K562 (cell line): ENCODE measurements at regions not wholly inside any gene's neighbourhood (a gene's known extent, or its start where the extent isn't known, plus 50 kb on each side); places are given as distances from the start of the nearest gene placed in this dataset.
A peak's percentile ranks its signal among the peaks of the same experiment; 100 is the strongest.

ENCODE experiments used
- ATF7 ChIP-seq: fragments of 450-650 bp; IDR thresholded peaks from 2 replicates; pipeline ENCODE4 v1.7.1; 2014; ENCODE audit warnings: mild to moderate bottlenecking, moderate library complexity
- BRD9 ChIP-seq: fragments of 450-650 bp; IDR thresholded peaks from 2 replicates; pipeline ENCODE4 v1.6.1; 2018; ENCODE audit warnings: low read depth; ENCODE audit not compliant: partially characterized antibody
- CREB1 ChIP-seq, 2 experiments: sonication (generic) in 1 of 2; formaldehyde crosslinking in 1 of 2; IDR thresholded peaks; 2 replicates each; pipeline versions ENCODE4 v1.6.1 to v1.8.0; 2012 to 2022; ENCODE audit warnings: inconsistent platforms in 1 of 2, mild to moderate bottlenecking in 1 of 2, missing genetic modification reagents in 1 of 2, moderate library complexity in 1 of 2
- FOXA3 ChIP-seq, 2 experiments: fragments of 450-650 bp in 1 of 2; sonication (generic) in 1 of 2; formaldehyde crosslinking; IDR thresholded peaks in 1 of 2; conservative IDR thresholded peaks in 1 of 2; 2 replicates each; pipeline versions ENCODE4 v1.4.0 to v1.8.0; 2020 to 2022; ENCODE audit warnings: mild to moderate bottlenecking in 2 of 2, missing genetic modification reagents in 1 of 2
- HMG20A ChIP-seq: fragments of 450-650 bp; formaldehyde crosslinking; conservative IDR thresholded peaks from 2 replicates; pipeline ENCODE4 v1.4.0; 2020; ENCODE audit warnings: mild to moderate bottlenecking, mixed read lengths
- KDM5B ChIP-seq: fragments of 200-600 bp; sonication (generic); IDR thresholded peaks from 2 replicates; pipeline ENCODE4 v1.6.1; 2012; ENCODE audit warnings: low read depth, mild to moderate bottlenecking, moderate library complexity, low read length, control low read depth, inconsistent platforms; ENCODE audit not compliant: insufficient replicate concordance
- PBX2 ChIP-seq, 2 experiments: IDR thresholded peaks in 1 of 2; conservative IDR thresholded peaks in 1 of 2; 2 replicates each; pipeline ENCODE4 v1.6.1; 2016; ENCODE audit warnings: low read depth in 2 of 2, mild to moderate bottlenecking in 1 of 2, missing compliant biosample characterization in 1 of 2, missing genetic modification characterization in 1 of 2, moderate library complexity in 1 of 2
- TCF7 ChIP-seq: sonication (generic); IDR thresholded peaks from 2 replicates; pipeline ENCODE4 v1.6.1; 2016; ENCODE audit warnings: antibody characterized with exemption, borderline replicate concordance
- TF ChIP-seq, protein P1 (sequence below), 2 experiments: fragments of 150-350 bp in 1 of 2; IDR thresholded peaks; 2 replicates each; pipeline ENCODE4 v1.6.1; 2012 to 2016; ENCODE audit warnings: low read depth in 2 of 2, low read length in 2 of 2, mild to moderate bottlenecking in 1 of 2, moderate library complexity in 1 of 2
- TF ChIP-seq, protein P2 (sequence below): fragments of 450-650 bp; formaldehyde crosslinking; IDR thresholded peaks from 2 replicates; pipeline ENCODE4 v1.4.0; 2022; ENCODE audit warnings: mild to moderate bottlenecking, moderate library complexity
- TF ChIP-seq, protein P3 (sequence below), 2 experiments: fragments of 450-650 bp; IDR thresholded peaks; 2 replicates each; pipeline ENCODE4 v1.6.1; 2018; ENCODE audit warnings: mild to moderate bottlenecking in 2 of 2, low read depth in 1 of 2; ENCODE audit not compliant: partially characterized antibody in 2 of 2
- TF ChIP-seq, protein P4 (sequence below): fragments of 450-650 bp; conservative IDR thresholded peaks from 2 replicates; pipeline ENCODE4 v1.6.1; 2016; ENCODE audit warnings: missing genetic modification characterization, low read depth, mild to moderate bottlenecking, missing compliant biosample characterization, moderate library complexity

- TF ChIP-seq, protein P1, sequence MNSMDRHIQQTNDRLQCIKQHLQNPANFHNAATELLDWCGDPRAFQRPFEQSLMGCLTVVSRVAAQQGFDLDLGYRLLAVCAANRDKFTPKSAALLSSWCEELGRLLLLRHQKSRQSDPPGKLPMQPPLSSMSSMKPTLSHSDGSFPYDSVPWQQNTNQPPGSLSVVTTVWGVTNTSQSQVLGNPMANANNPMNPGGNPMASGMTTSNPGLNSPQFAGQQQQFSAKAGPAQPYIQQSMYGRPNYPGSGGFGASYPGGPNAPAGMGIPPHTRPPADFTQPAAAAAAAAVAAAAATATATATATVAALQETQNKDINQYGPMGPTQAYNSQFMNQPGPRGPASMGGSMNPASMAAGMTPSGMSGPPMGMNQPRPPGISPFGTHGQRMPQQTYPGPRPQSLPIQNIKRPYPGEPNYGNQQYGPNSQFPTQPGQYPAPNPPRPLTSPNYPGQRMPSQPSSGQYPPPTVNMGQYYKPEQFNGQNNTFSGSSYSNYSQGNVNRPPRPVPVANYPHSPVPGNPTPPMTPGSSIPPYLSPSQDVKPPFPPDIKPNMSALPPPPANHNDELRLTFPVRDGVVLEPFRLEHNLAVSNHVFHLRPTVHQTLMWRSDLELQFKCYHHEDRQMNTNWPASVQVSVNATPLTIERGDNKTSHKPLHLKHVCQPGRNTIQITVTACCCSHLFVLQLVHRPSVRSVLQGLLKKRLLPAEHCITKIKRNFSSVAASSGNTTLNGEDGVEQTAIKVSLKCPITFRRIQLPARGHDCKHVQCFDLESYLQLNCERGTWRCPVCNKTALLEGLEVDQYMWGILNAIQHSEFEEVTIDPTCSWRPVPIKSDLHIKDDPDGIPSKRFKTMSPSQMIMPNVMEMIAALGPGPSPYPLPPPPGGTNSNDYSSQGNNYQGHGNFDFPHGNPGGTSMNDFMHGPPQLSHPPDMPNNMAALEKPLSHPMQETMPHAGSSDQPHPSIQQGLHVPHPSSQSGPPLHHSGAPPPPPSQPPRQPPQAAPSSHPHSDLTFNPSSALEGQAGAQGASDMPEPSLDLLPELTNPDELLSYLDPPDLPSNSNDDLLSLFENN (IDR thresholded peaks at IDR 0.05; ENCODE audit: low read depth in 2 of 2, low read length in 2 of 2), result peak in 1 of 2 experiments; percentile 58; a peak in 2 of 4 replicates
- TF ChIP-seq TCF7 (no peak), HMG20A (CRISPR knock-in tag) (0 out of 2 replicates have a peak, but pooled peaks have one; percentile 54), FOXA3 (CRISPR knock-in tag; conservative IDR thresholded peaks at IDR 0.05 in 1 of 2, IDR thresholded peaks at IDR 0.05 in 1 of 2) (0 out of 4 replicates have a peak, but pooled peaks of 1 of the 2 experiments have one; percentile 33), ATF7 (peak; percentile 86), KDM5B (no peak), CREB1 (IDR thresholded peaks at IDR 0.05) (peak; percentile 34; the same call in 1 of the 2 replicates), CREB1 (CRISPR knock-in tag; IDR thresholded peaks at IDR 0.05) (no peak), PBX2 (CRISPR knock-in tag; IDR thresholded peaks at IDR 0.05; ENCODE audit: low read depth) (no peak), PBX2 (tag; conservative IDR thresholded peaks at IDR 0.05; ENCODE audit: low read depth) (peak; percentile 53), BRD9 (peak; percentile 64)
- TF ChIP-seq, protein P2, sequence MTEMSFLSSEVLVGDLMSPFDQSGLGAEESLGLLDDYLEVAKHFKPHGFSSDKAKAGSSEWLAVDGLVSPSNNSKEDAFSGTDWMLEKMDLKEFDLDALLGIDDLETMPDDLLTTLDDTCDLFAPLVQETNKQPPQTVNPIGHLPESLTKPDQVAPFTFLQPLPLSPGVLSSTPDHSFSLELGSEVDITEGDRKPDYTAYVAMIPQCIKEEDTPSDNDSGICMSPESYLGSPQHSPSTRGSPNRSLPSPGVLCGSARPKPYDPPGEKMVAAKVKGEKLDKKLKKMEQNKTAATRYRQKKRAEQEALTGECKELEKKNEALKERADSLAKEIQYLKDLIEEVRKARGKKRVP (CRISPR knock-in tag), result no peak; the same call in 1 of the 2 replicates
- TF ChIP-seq, protein P3, sequence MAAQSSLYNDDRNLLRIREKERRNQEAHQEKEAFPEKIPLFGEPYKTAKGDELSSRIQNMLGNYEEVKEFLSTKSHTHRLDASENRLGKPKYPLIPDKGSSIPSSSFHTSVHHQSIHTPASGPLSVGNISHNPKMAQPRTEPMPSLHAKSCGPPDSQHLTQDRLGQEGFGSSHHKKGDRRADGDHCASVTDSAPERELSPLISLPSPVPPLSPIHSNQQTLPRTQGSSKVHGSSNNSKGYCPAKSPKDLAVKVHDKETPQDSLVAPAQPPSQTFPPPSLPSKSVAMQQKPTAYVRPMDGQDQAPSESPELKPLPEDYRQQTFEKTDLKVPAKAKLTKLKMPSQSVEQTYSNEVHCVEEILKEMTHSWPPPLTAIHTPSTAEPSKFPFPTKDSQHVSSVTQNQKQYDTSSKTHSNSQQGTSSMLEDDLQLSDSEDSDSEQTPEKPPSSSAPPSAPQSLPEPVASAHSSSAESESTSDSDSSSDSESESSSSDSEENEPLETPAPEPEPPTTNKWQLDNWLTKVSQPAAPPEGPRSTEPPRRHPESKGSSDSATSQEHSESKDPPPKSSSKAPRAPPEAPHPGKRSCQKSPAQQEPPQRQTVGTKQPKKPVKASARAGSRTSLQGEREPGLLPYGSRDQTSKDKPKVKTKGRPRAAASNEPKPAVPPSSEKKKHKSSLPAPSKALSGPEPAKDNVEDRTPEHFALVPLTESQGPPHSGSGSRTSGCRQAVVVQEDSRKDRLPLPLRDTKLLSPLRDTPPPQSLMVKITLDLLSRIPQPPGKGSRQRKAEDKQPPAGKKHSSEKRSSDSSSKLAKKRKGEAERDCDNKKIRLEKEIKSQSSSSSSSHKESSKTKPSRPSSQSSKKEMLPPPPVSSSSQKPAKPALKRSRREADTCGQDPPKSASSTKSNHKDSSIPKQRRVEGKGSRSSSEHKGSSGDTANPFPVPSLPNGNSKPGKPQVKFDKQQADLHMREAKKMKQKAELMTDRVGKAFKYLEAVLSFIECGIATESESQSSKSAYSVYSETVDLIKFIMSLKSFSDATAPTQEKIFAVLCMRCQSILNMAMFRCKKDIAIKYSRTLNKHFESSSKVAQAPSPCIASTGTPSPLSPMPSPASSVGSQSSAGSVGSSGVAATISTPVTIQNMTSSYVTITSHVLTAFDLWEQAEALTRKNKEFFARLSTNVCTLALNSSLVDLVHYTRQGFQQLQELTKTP (IDR thresholded peaks at IDR 0.05; ENCODE audit: low read depth in 1 of 2, partially characterized antibody in 2 of 2), result peak; percentile 43 to 73
- TF ChIP-seq, protein P4, sequence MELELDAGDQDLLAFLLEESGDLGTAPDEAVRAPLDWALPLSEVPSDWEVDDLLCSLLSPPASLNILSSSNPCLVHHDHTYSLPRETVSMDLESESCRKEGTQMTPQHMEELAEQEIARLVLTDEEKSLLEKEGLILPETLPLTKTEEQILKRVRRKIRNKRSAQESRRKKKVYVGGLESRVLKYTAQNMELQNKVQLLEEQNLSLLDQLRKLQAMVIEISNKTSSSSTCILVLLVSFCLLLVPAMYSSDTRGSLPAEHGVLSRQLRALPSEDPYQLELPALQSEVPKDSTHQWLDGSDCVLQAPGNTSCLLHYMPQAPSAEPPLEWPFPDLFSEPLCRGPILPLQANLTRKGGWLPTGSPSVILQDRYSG (tag), result 0 out of 2 replicates have a peak, but pooled peaks have one; percentile 42
These were observed 386.6 kb upstream of the SPRED2 start (continued) for GRCh38 chr2:65818873-65819451.
